A549 (cell line): ENCODE measurements at regions not wholly inside any gene's neighbourhood (a gene's known extent, or its start where the extent isn't known, plus 50 kb on each side); places are given as distances from the start of the nearest gene placed in this dataset.
"Not testable (repeated sequence)": the region's sequence is repeated elsewhere in the genome, so short reads cannot be mapped to it uniquely, and the experiment has no call there.

Experiments
- POLR2A ChIP-seq: IDR thresholded peaks from 2 replicates; pipeline ENCODE4 v1.6.1; 2012; ENCODE audit warnings: mild to moderate bottlenecking, low read length
- REST ChIP-seq: fragments of 200-600 bp; sonication (generic); IDR thresholded peaks from 2 replicates; pipeline ENCODE4 v1.6.1; 2016; ENCODE audit warnings: antibody characterized with exemption, mild to moderate bottlenecking, moderate library complexity
- TF ChIP-seq, protein P1 (sequence below): fragments of >200 bp; sonication (Bioruptor Twin); formaldehyde crosslinking; IDR thresholded peaks from 3 replicates; pipeline ENCODE4 v1.5.1; 2016
- TF ChIP-seq, protein P2 (sequence below): IDR thresholded peaks from 2 replicates; pipeline ENCODE4 v1.6.1; 2012

GRCh38 chr7:56373314-56373713 is 257.1 kb upstream of the NUPR2 start:
- TF ChIP-seq, protein P1, sequence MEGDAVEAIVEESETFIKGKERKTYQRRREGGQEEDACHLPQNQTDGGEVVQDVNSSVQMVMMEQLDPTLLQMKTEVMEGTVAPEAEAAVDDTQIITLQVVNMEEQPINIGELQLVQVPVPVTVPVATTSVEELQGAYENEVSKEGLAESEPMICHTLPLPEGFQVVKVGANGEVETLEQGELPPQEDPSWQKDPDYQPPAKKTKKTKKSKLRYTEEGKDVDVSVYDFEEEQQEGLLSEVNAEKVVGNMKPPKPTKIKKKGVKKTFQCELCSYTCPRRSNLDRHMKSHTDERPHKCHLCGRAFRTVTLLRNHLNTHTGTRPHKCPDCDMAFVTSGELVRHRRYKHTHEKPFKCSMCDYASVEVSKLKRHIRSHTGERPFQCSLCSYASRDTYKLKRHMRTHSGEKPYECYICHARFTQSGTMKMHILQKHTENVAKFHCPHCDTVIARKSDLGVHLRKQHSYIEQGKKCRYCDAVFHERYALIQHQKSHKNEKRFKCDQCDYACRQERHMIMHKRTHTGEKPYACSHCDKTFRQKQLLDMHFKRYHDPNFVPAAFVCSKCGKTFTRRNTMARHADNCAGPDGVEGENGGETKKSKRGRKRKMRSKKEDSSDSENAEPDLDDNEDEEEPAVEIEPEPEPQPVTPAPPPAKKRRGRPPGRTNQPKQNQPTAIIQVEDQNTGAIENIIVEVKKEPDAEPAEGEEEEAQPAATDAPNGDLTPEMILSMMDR: not testable (repeated sequence)
- not testable (repeated sequence) for TF ChIP-seq REST, POLR2A
- TF ChIP-seq, protein P2, sequence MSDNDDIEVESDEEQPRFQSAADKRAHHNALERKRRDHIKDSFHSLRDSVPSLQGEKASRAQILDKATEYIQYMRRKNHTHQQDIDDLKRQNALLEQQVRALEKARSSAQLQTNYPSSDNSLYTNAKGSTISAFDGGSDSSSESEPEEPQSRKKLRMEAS: not testable (repeated sequence)
